Mesenchymal stem cell (in vitro differentiated cells and primary cell): ENCODE measurements at regions not wholly inside any gene's neighbourhood (a gene's known extent, or its start where the extent isn't known, plus 50 kb on each side); places are given as distances from the start of the nearest gene placed in this dataset.

Experiments used
- DNase-seq: peaks from one replicate; pipeline ENCODE4 v3.0.0-alpha.2; 2013
- H2AFZ ChIP-seq: one replicate; pipeline ENCODE4 v1.6.1; 2013; ENCODE audit warnings: low read depth, mild to moderate bottlenecking, control low read depth, inconsistent platforms, low read length, moderate library complexity
- H2AK5ac ChIP-seq: 2 replicates; pipeline ENCODE4 v1.6.1; 2013; ENCODE audit warnings: low read length, moderate library complexity, mild to moderate bottlenecking, inconsistent platforms; ENCODE audit not compliant: severe bottlenecking
- H2BK120ac ChIP-seq: one replicate; pipeline ENCODE4 v1.6.1; 2013; ENCODE audit warnings: low read depth, mild to moderate bottlenecking, inconsistent platforms, low read length, moderate library complexity
- H2BK12ac ChIP-seq, 2 experiments: one replicate each; pipeline ENCODE4 v1.6.1; 2013; ENCODE audit warnings: inconsistent platforms in 2 of 2, low read length in 2 of 2, mild to moderate bottlenecking in 2 of 2, moderate library complexity in 2 of 2, control low read depth in 1 of 2
- H2BK15ac ChIP-seq: one replicate; pipeline ENCODE4 v1.6.1; 2013; ENCODE audit warnings: mild to moderate bottlenecking, low read depth, inconsistent platforms; ENCODE audit not compliant: poor library complexity, severe bottlenecking
- H2BK5ac ChIP-seq: 2 replicates; pipeline ENCODE4 v1.6.1; 2013; ENCODE audit warnings: low read depth, mild to moderate bottlenecking, low read length, control low read depth, inconsistent platforms; ENCODE audit not compliant: poor library complexity, severe bottlenecking
- H3K14ac ChIP-seq, 2 experiments: one replicate each; pipeline ENCODE4 v1.6.1; 2013; ENCODE audit warnings: inconsistent platforms in 2 of 2, low read length in 2 of 2, control low read depth in 1 of 2, mild to moderate bottlenecking in 1 of 2, moderate library complexity in 1 of 2
- H3K18ac ChIP-seq, 2 experiments: one replicate each; pipeline ENCODE4 v1.6.1; 2013; ENCODE audit warnings: inconsistent platforms in 2 of 2, low read length in 2 of 2, control low read depth in 1 of 2, low read depth in 1 of 2, mild to moderate bottlenecking in 1 of 2
- H3K23ac ChIP-seq, 2 experiments: one replicate each; pipeline ENCODE4 v1.6.1; 2013; ENCODE audit warnings: inconsistent platforms in 2 of 2, low read length in 2 of 2, mild to moderate bottlenecking in 2 of 2, moderate library complexity in 2 of 2, control low read depth in 1 of 2
- H3K27ac ChIP-seq: 2 replicates; pipeline ENCODE4 v1.5.1; 2013; ENCODE audit warnings: mild to moderate bottlenecking, moderate library complexity, low read length, control low read depth, inconsistent platforms; ENCODE audit not compliant: poor library complexity, severe bottlenecking
- H3K27me3 ChIP-seq, 2 experiments: 2 replicates each; pipeline versions ENCODE4 v1.6.1 to v1.7.0; 2013; ENCODE audit warnings: low read length in 2 of 2, mild to moderate bottlenecking in 2 of 2, moderate library complexity in 2 of 2, control low read depth in 1 of 2, inconsistent platforms in 1 of 2; ENCODE audit not compliant: control insufficient read depth in 1 of 2, insufficient read depth in 1 of 2
- H3K36me3 ChIP-seq, 2 experiments: 2 replicates each; pipeline versions ENCODE4 v1.6.1 to v1.7.0; 2013; ENCODE audit warnings: low read length in 2 of 2, control low read depth in 1 of 2, inconsistent platforms in 1 of 2, low read depth in 1 of 2, mild to moderate bottlenecking in 1 of 2; ENCODE audit not compliant: insufficient read depth in 2 of 2, control insufficient read depth in 1 of 2
- H3K4ac ChIP-seq, 2 experiments: one replicate each; pipeline ENCODE4 v1.6.1; 2013; ENCODE audit warnings: inconsistent platforms in 2 of 2, low read length in 2 of 2, mild to moderate bottlenecking in 2 of 2, moderate library complexity in 2 of 2, control low read depth in 1 of 2, low read depth in 1 of 2
- H3K4me1 ChIP-seq: 2 replicates; pipeline ENCODE4 v1.6.1; 2013; ENCODE audit warnings: low read depth, low read length, control low read depth; ENCODE audit not compliant: control insufficient read depth, insufficient read depth
- H3K4me2 ChIP-seq: 2 replicates; pipeline ENCODE4 v1.6.1; 2013; ENCODE audit warnings: low read length, mild to moderate bottlenecking, inconsistent platforms; ENCODE audit not compliant: poor library complexity, severe bottlenecking
- H3K4me3 ChIP-seq, 2 experiments: 2 replicates each; pipeline versions ENCODE4 v1.5.1 to v1.7.0; 2013; ENCODE audit warnings: low read length in 2 of 2, mild to moderate bottlenecking in 2 of 2, control low read depth in 1 of 2, low read depth in 1 of 2; ENCODE audit not compliant: insufficient read depth in 1 of 2
- H3K79me1 ChIP-seq: replicated peaks from 2 replicates; pipeline ENCODE4 v1.6.1; 2013; ENCODE audit warnings: mild to moderate bottlenecking, control low read depth, low read length, inconsistent platforms; ENCODE audit not compliant: poor library complexity, severe bottlenecking
- H3K9ac ChIP-seq: 2 replicates; pipeline ENCODE4 v1.7.0; 2013; ENCODE audit warnings: mild to moderate bottlenecking, low read length, moderate library complexity
- H3K9me3 ChIP-seq: 2 replicates; pipeline ENCODE4 v1.7.0; 2013; ENCODE audit warnings: mild to moderate bottlenecking, low read length; ENCODE audit not compliant: control insufficient read depth
- H4K8ac ChIP-seq: one replicate; pipeline ENCODE4 v1.6.1; 2013; ENCODE audit warnings: inconsistent platforms, mild to moderate bottlenecking, low read length, moderate library complexity
- H4K91ac ChIP-seq: one replicate; pipeline ENCODE4 v1.6.1; 2013; ENCODE audit warnings: mild to moderate bottlenecking, low read length, inconsistent platforms
- WGBS: methylation state at CpG from one replicate; pipeline ENCODE4 v1.1.7; 2013; ENCODE audit warnings: mixed read lengths; 5-methylcytosine and 5-hydroxymethylcytosine counted together

- H2AK5ac ChIP-seq: no peak overlapping the region
- no peak overlapping the region for H3K4me3 ChIP-seq
- no peaks in the 10 kb centered on the region for H3K9me3 ChIP-seq
- no peaks in the 10 kb centered on the region for H3K79me1 ChIP-seq
- DNase-seq: no peak
- no peak overlapping the region for H4K8ac ChIP-seq
- no peak overlapping the region for H2BK12ac ChIP-seq
- no peak overlapping the region for H3K4ac ChIP-seq
- no peaks in the 10 kb centered on the region for H3K4me1 ChIP-seq
- no peak overlapping the region for H3K27ac ChIP-seq
- H3K9ac ChIP-seq: no peak overlapping the region
- no peak overlapping the region for H3K4me2 ChIP-seq
- no peak overlapping the region for H2BK5ac ChIP-seq
- no peaks in the 10 kb centered on the region for H3K36me3 ChIP-seq
- no peak overlapping the region for H3K23ac ChIP-seq
- no peak overlapping the region for H2BK120ac ChIP-seq
- H3K27me3 ChIP-seq: no peaks in the 10 kb centered on the region
- no peak overlapping the region for H2BK15ac ChIP-seq
- H3K18ac ChIP-seq: no peak overlapping the region
- H2AFZ ChIP-seq: no peak overlapping the region
- no peak overlapping the region for H3K14ac ChIP-seq
- no peak overlapping the region for H4K91ac ChIP-seq
These were observed 625.4 kb upstream of the SOX9 start for GRCh38 chr17:71495420-71495819.

- 75% methylated on average over 1 of the region's 2 CpGs for WGBS
These were observed 624.3 kb upstream of the SOX9 start for GRCh38 chr17:71496552-71496951.

GRCh38 chr17:71500761-71501555, 619.9 kb upstream of the SOX9 start:
- H3K9me3 ChIP-seq: no peaks in the 10 kb centered on the region
- H2AFZ ChIP-seq: no peak overlapping the region
- H2BK15ac ChIP-seq: no peak overlapping the region
- H2AK5ac ChIP-seq: no peak overlapping the region
- no peak overlapping the region for H3K4me3 ChIP-seq
- no peaks in the 10 kb centered on the region for H3K27me3 ChIP-seq
- no peak overlapping the region for H3K4me2 ChIP-seq
- no peaks in the 10 kb centered on the region for H3K36me3 ChIP-seq
- H3K79me1 ChIP-seq: no peaks in the 10 kb centered on the region
- WGBS: 83% methylated on average over 1 of the region's 3 CpGs
- H4K8ac ChIP-seq: no peak overlapping the region
- no peak overlapping the region for H3K9ac ChIP-seq
- no peak overlapping the region for H3K14ac ChIP-seq
- H2BK120ac ChIP-seq: no peak overlapping the region
- H3K4me1 ChIP-seq: peaks cover 2% of the 10 kb centered on the region
- H3K18ac ChIP-seq: no peak overlapping the region
- DNase-seq: no peak
- no peak overlapping the region for H2BK5ac ChIP-seq
- H3K23ac ChIP-seq: no peak overlapping the region
- H3K27ac ChIP-seq: no peak overlapping the region
- H4K91ac ChIP-seq: no peak overlapping the region
- H3K4ac ChIP-seq: no peak overlapping the region
- H2BK12ac ChIP-seq: no peak overlapping the region

More at GRCh38 chr17:71496552-71496951, 624.3 kb upstream of the SOX9 start:
- H2BK15ac ChIP-seq: no peak overlapping the region
- H2BK5ac ChIP-seq: no peak overlapping the region
- no peak overlapping the region for H3K4me2 ChIP-seq
- no peak overlapping the region for H2AK5ac ChIP-seq
- H2BK12ac ChIP-seq: no peak overlapping the region
- peak; percentile 79 for DNase-seq
- no peaks in the 10 kb centered on the region for H3K27me3 ChIP-seq
- no peaks in the 10 kb centered on the region for H3K36me3 ChIP-seq
- no peak overlapping the region for H4K8ac ChIP-seq
- H3K14ac ChIP-seq: no peak overlapping the region
- H3K18ac ChIP-seq: no peak overlapping the region
- no peak overlapping the region for H4K91ac ChIP-seq
- no peak overlapping the region for H2AFZ ChIP-seq
- no peak overlapping the region for H3K27ac ChIP-seq
- no peaks in the 10 kb centered on the region for H3K4me1 ChIP-seq
- H3K4me3 ChIP-seq: no peak overlapping the region
- H2BK120ac ChIP-seq: no peak overlapping the region
- H3K9ac ChIP-seq: no peak overlapping the region
- no peaks in the 10 kb centered on the region for H3K9me3 ChIP-seq
- H3K79me1 ChIP-seq: no peaks in the 10 kb centered on the region
- H3K23ac ChIP-seq: no peak overlapping the region
- H3K4ac ChIP-seq: no peak overlapping the region

GRCh38 chr17:71501711-71502110, 619.1 kb upstream of the SOX9 start:
- Histone ChIP-seq H4K91ac (no peak overlapping the region), H3K4me2 (no peak overlapping the region), H3K9ac (no peak overlapping the region), H3K27me3 (no peaks in the 10 kb centered on the region), H2BK12ac (no peak overlapping the region), H2AK5ac (no peak overlapping the region), H3K27ac (no peak overlapping the region), H3K4ac (no peak overlapping the region), H3K4me3 (no peak overlapping the region), H2BK15ac (no peak overlapping the region), H3K36me3 (no peaks in the 10 kb centered on the region), H2BK120ac (no peak overlapping the region), H2AFZ (no peak overlapping the region), H3K9me3 (no peaks in the 10 kb centered on the region), H4K8ac (no peak overlapping the region), H3K79me1 (no peaks in the 10 kb centered on the region), H3K18ac (no peak overlapping the region), H3K4me1 (peaks cover 2% of the 10 kb centered on the region), H3K23ac (no peak overlapping the region), H2BK5ac (no peak overlapping the region), H3K14ac (no peak overlapping the region)
- no peak for DNase-seq
- whole genome bisulfite sequencing: 100% methylated on average over 1 of the region's 1 CpG
